HS-27A (cell line): ENCODE measurements at regions not wholly inside any gene's neighbourhood (a gene's known extent, or its start where the extent isn't known, plus 50 kb on each side); places are given as distances from the start of the nearest gene placed in this dataset.

Source experiments
- DNase-seq: peaks from one replicate; pipeline ENCODE4 v3.0.0-alpha.2; 2012; ENCODE audit warnings: low read depth, missing footprints

- DNase-seq: no peak
Measured at GRCh38 chr12:41932470-41932991, 212.1 kb downstream of the GXYLT1 start.

GRCh38 chr12:41930866-41931437, 213.7 kb downstream of the GXYLT1 start:
- DNase-seq: no peak

- no peak for DNase-seq
Measured at GRCh38 chr12:41924111-41924510, 220.6 kb downstream of the GXYLT1 start.

GRCh38 chr12:41923351-41923750, 221.3 kb downstream of the GXYLT1 start:
- no peak for DNase-seq

- DNase-seq: no peak
Measured at GRCh38 chr12:41920355-41920754, 224.3 kb downstream of the GXYLT1 start.

GRCh38 chr12:41919526-41920261, 225.0 kb downstream of the GXYLT1 start:
- DNase-seq: no peak

- no peak for DNase-seq
Measured at GRCh38 chr12:41919048-41919447, 225.6 kb downstream of the GXYLT1 start.

- no peak for DNase-seq
Measured at GRCh38 chr12:41917938-41918341, 226.7 kb downstream of the GXYLT1 start.

- no peak for DNase-seq
Measured at GRCh38 chr12:41917181-41917580, 227.5 kb downstream of the GXYLT1 start.

GRCh38 chr12:41910578-41911320, 233.9 kb downstream of the GXYLT1 start:
- no peak for DNase-seq

- DNase-seq: no peak
Measured at GRCh38 chr12:41908206-41908605, 236.5 kb downstream of the GXYLT1 start.

GRCh38 chr12:41907550-41907949, 237.1 kb downstream of the GXYLT1 start:
- no peak for DNase-seq

- no peak for DNase-seq
Measured at GRCh38 chr12:41907021-41907420, 237.7 kb downstream of the GXYLT1 start.

- DNase-seq: no peak
Measured at GRCh38 chr12:41905759-41906297, 238.8 kb downstream of the GXYLT1 start.

GRCh38 chr12:41905073-41905758, 239.5 kb downstream of the GXYLT1 start:
- no peak for DNase-seq

GRCh38 chr12:41904041-41904440, 240.6 kb downstream of the GXYLT1 start:
- no peak for DNase-seq

GRCh38 chr12:41903014-41903708, 241.5 kb downstream of the GXYLT1 start:
- no peak for DNase-seq

- DNase-seq: no peak
Measured at GRCh38 chr12:41899577-41899976, 245.1 kb downstream of the GXYLT1 start.

GRCh38 chr12:41897593-41897992, 247.1 kb downstream of the GXYLT1 start:
- DNase-seq: no peak

- no peak for DNase-seq
Measured at GRCh38 chr12:41893491-41893890, 251.2 kb downstream of the GXYLT1 start.

GRCh38 chr12:41892302-41892701, 252.4 kb downstream of the GXYLT1 start:
- DNase-seq: no peak
